ENCODE measurements at regions not wholly inside any gene's neighbourhood (a gene's known extent, or its start where the extent isn't known, plus 50 kb on each side); places are given as distances from the start of the nearest gene placed in this dataset.
"Not testable (repeated sequence)": the region's sequence is repeated elsewhere in the genome, so short reads cannot be mapped to it uniquely, and the experiment has no call there.

GRCh38 chr1:3992746-3993145, 92.7 kb upstream of the C1orf174 start:
- no peak for DNase-seq

GRCh38 chr1:3993619-3994375, 93.7 kb upstream of the C1orf174 start:
- DNase-seq, result no peak

- no peak for DNase-seq
These were observed 95.2 kb upstream of the C1orf174 start for GRCh38 chr1:3995141-3995780.

GRCh38 chr1:3996846-3997705, 97.0 kb upstream of the C1orf174 start:
- no peak for DNase-seq

- DNase-seq, result no peak
These were observed 98.0 kb upstream of the C1orf174 start for GRCh38 chr1:3998086-3998485.

- DNase-seq, result not testable (repeated sequence)
These were observed 99.4 kb upstream of the C1orf174 start for GRCh38 chr1:3999514-3999913.

GRCh38 chr1:3999941-4000735, 100.1 kb upstream of the C1orf174 start:
- no peak for DNase-seq

- DNase-seq, result no peak
These were observed 100.8 kb upstream of the C1orf174 start for GRCh38 chr1:4000811-4001251.

- no peak for DNase-seq
These were observed 101.4 kb upstream of the C1orf174 start for GRCh38 chr1:4001461-4001860.

GRCh38 chr1:4002061-4002521, 102.0 kb upstream of the C1orf174 start:
- DNase-seq, result no peak

GRCh38 chr1:4002741-4003140, 102.7 kb upstream of the C1orf174 start:
- no peak for DNase-seq

GRCh38 chr1:4003846-4004505, 103.9 kb upstream of the C1orf174 start:
- DNase-seq, result no peak

- no peak for DNase-seq
These were observed 104.8 kb upstream of the C1orf174 start for GRCh38 chr1:4004635-4005430.

GRCh38 chr1:4005431-4005830, 105.4 kb upstream of the C1orf174 start:
- DNase-seq, result no peak

GRCh38 chr1:4006676-4007374, 106.8 kb upstream of the C1orf174 start:
- DNase-seq, result no peak

- no peak for DNase-seq
These were observed 110.2 kb upstream of the C1orf174 start for GRCh38 chr1:4010284-4010683.

GRCh38 chr1:4010814-4011605, 110.9 kb upstream of the C1orf174 start:
- DNase-seq, result no peak

GRCh38 chr1:4016351-4017130, 116.5 kb upstream of the C1orf174 start:
- DNase-seq, result no peak
